CD4-positive, alpha-beta T cell (primary cell): ENCODE measurements at regions not wholly inside any gene's neighbourhood (a gene's known extent, or its start where the extent isn't known, plus 50 kb on each side); places are given as distances from the start of the nearest gene placed in this dataset.

Experiments
- ATAC-seq: fragments of 200-7000 bp; cut with Tn5 transposase; one replicate; pipeline ENCODE4 v1.10.0; 2022; ENCODE audit warnings: mild to moderate bottlenecking; ENCODE audit not compliant: poor library complexity
- CTCF ChIA-PET: fragments of 350-600 bp; sonication (Branson Sonifier 250); formaldehyde crosslinking; loops from one replicate; lab custom pipeline; 2021; ENCODE audit warnings: antibody characterized with exemption, inconsistent platforms; lab: Charles Lee
- POLR2A ChIA-PET: fragments of 350-600 bp; sonication (Branson Sonifier 250); formaldehyde crosslinking; loops from one replicate; lab custom pipeline; 2021; ENCODE audit warnings: antibody characterized with exemption, inconsistent platforms; lab: Charles Lee
- DNase-seq, 14 experiments: peaks; one replicate each; pipeline ENCODE4 v3.0.0-alpha.2; 2013 to 2020; ENCODE audit warnings: mixed read lengths in 2 of 14
- H3K27ac ChIP-seq, 2 donors: one replicate each; pipeline versions ENCODE4 v1.5.1 to v1.7.0; 2013; ENCODE audit warnings: low read length in 2 of 2, low read depth in 1 of 2, mild to moderate bottlenecking in 1 of 2
- H3K27me3 ChIP-seq, 2 experiments: 1 replicate in 1 of 2; 2 replicates in 1 of 2; pipeline versions ENCODE4 v1.6.1 to v1.7.0; 2013; ENCODE audit warnings: low read length in 2 of 2, control low read depth in 1 of 2, mild to moderate bottlenecking in 1 of 2, moderate library complexity in 1 of 2; ENCODE audit not compliant: insufficient read depth in 2 of 2, control insufficient read depth in 1 of 2
- H3K36me3 ChIP-seq: one replicate; pipeline ENCODE4 v1.6.1; 2013; ENCODE audit warnings: low read length, control low read depth; ENCODE audit not compliant: insufficient read depth
- H3K4me1 ChIP-seq: one replicate; pipeline ENCODE4 v1.6.1; 2013; ENCODE audit warnings: low read length, control low read depth; ENCODE audit not compliant: insufficient read depth
- H3K4me3 ChIP-seq: one replicate; pipeline ENCODE4 v1.5.1; 2013; ENCODE audit warnings: mild to moderate bottlenecking, low read length, moderate library complexity
- H3K9me3 ChIP-seq, 2 experiments: 1 replicate in 1 of 2; 2 replicates in 1 of 2; pipeline versions ENCODE4 v1.6.1 to v1.7.0; 2013; ENCODE audit warnings: low read length in 2 of 2, mild to moderate bottlenecking in 2 of 2, control low read depth in 1 of 2, moderate library complexity in 1 of 2; ENCODE audit not compliant: control insufficient read depth in 1 of 2, insufficient read depth in 1 of 2
- H3K27ac Mint-ChIP-seq: one replicate; pipeline ENCODE4 v1.8.0; 2020; ENCODE audit warnings: mixed read lengths
- H3K27me3 Mint-ChIP-seq: one replicate; pipeline ENCODE4 v1.8.0; 2021; ENCODE audit warnings: mixed read lengths
- H3K36me3 Mint-ChIP-seq: one replicate; pipeline ENCODE4 v1.8.0; 2021; ENCODE audit warnings: low read depth, mixed read lengths
- H3K4me1 Mint-ChIP-seq: one replicate; pipeline ENCODE4 v1.8.0; 2021; ENCODE audit warnings: low read depth, mixed read lengths
- H3K4me3 Mint-ChIP-seq: one replicate; pipeline ENCODE4 v1.8.0; 2020; ENCODE audit warnings: mild to moderate bottlenecking, mixed read lengths
- H3K9me3 Mint-ChIP-seq: one replicate; pipeline ENCODE4 v1.8.0; 2020; ENCODE audit warnings: mixed read lengths
- CTCF ChIP-seq: fragments of 200-600 bp; IDR thresholded peaks from one replicate; pipeline ENCODE4 v1.8.0; 2022; ENCODE audit warnings: antibody characterized with exemption, mild to moderate bottlenecking
- intact Hi-C, 2 experiments: fragments of 100-400 bp; cut with DNase I in 1 of 2; cut with micrococcal nuclease in 1 of 2; formaldehyde crosslinking; loops; one replicate each; pipeline versions ENCODE4 v1.15.1 to v1.9.0; 2023 to 2025; cut with DNase I, micrococcal nuclease

- no peak overlapping the region for H3K4me3 Mint-ChIP-seq
- Histone ChIP-seq H3K4me3 (no peak overlapping the region), H3K4me1 (no peaks in the 10 kb centered on the region), H3K36me3 (no peaks in the 10 kb centered on the region), H3K27me3 (no peaks in the 10 kb centered on the region), H3K9me3 (no peaks in the 10 kb centered on the region), H3K27ac (no peak overlapping the region)
- DNase-seq, result no peak
- no peaks in the 10 kb centered on the region for H3K4me1 Mint-ChIP-seq
- CTCF ChIA-PET, result no interaction called here
- no peak for ATAC-seq
- H3K27ac Mint-ChIP-seq, result no peak overlapping the region
- peaks cover 4% of the 10 kb centered on the region for H3K27me3 Mint-ChIP-seq
- POLR2A ChIA-PET, result no interaction called here
- no peak for TF ChIP-seq CTCF
- H3K9me3 Mint-ChIP-seq, result no peaks in the 10 kb centered on the region
- intact Hi-C loops, result no loop called here
- no peaks in the 10 kb centered on the region for H3K36me3 Mint-ChIP-seq
Measured at GRCh38 chr13:21898459-21898858, 227.6 kb downstream of the FGF9 start.

GRCh38 chr13:21898945-21899344, 228.1 kb downstream of the FGF9 start:
- DNase-seq (no peak), ATAC-seq (no peak)
- Mint-ChIP-seq H3K9me3 (no peaks in the 10 kb centered on the region), H3K4me3 (no peak overlapping the region), H3K36me3 (no peaks in the 10 kb centered on the region), H3K27ac (no peak overlapping the region), H3K4me1 (no peaks in the 10 kb centered on the region), H3K27me3 (peaks cover 5% of the 10 kb centered on the region)
- CTCF ChIA-PET, result interaction anchor here (0.5 kb wide), 1 partner anchor 310 kb away, joined by 3 read pairs; no protein-coding TSS in a partner anchor
- Histone ChIP-seq H3K4me3 (no peak overlapping the region), H3K4me1 (no peaks in the 10 kb centered on the region), H3K36me3 (no peaks in the 10 kb centered on the region), H3K9me3 (no peaks in the 10 kb centered on the region), H3K27me3 (no peaks in the 10 kb centered on the region), H3K27ac (no peak overlapping the region)
- intact Hi-C loops, result no loop called here
- TF ChIP-seq CTCF, result no peak
- POLR2A ChIA-PET, result no interaction called here

GRCh38 chr13:21901336-21901735, 230.5 kb downstream of the FGF9 start:
- H3K27ac Mint-ChIP-seq, result no peak overlapping the region
- no peak for ATAC-seq
- CTCF ChIA-PET, result no interaction called here

More at GRCh38 chr13:21901336-21901735, 230.5 kb downstream of the FGF9 start:
- H3K27ac ChIP-seq, result no peak overlapping the region
- DNase-seq, result no peak
- intact Hi-C loops, result no loop called here
- H3K9me3 ChIP-seq, result no peaks in the 10 kb centered on the region
- Mint-ChIP-seq H3K27me3 (peaks cover 11% of the 10 kb centered on the region), H3K4me1 (no peaks in the 10 kb centered on the region), H3K4me3 (no peak overlapping the region), H3K36me3 (no peaks in the 10 kb centered on the region), H3K9me3 (no peaks in the 10 kb centered on the region)
- TF ChIP-seq CTCF, result no peak
- no peak overlapping the region for H3K4me3 ChIP-seq
- no peaks in the 10 kb centered on the region for H3K36me3 ChIP-seq
- H3K27me3 ChIP-seq, result no peaks in the 10 kb centered on the region
- no peaks in the 10 kb centered on the region for H3K4me1 ChIP-seq
- POLR2A ChIA-PET, result no interaction called here
